ENCODE measurements at regions not wholly inside any gene's neighbourhood (a gene's known extent, or its start where the extent isn't known, plus 50 kb on each side); places are given as distances from the start of the nearest gene placed in this dataset.

- no peak overlapping the region for H3K27ac Mint-ChIP-seq
- TF ChIP-seq EZH2 (IDR thresholded peaks at IDR 0.05; ENCODE audit: borderline replicate concordance, insufficient read depth, low read depth, low read length, poor library complexity, severe bottlenecking) (no peak), CTCF (IDR thresholded peaks at IDR 0.05) (no peak)
- peaks cover 9% of the 10 kb centered on the region for H3K27me3 Mint-ChIP-seq
- Histone ChIP-seq H3K27me3 (replicated peaks in 1 of 4; ENCODE audit: control extremely low read depth in 1 of 4, control insufficient read depth in 3 of 4, insufficient read depth in 4 of 4, low read length in 3 of 4) (peaks cover 0 to 14% (median 2%) of the 10 kb centered on the region in 4 experiments), H2AFZ (ENCODE audit: insufficient read depth, low read depth, low read length, poor library complexity, severe bottlenecking) (no peak overlapping the region), H3K36me3 (replicated peaks in 1 of 2; ENCODE audit: control extremely low read depth in 1 of 2, control insufficient read depth in 1 of 2, extremely low read depth in 1 of 2, insufficient read depth in 2 of 2, low read length in 1 of 2) (no peaks in the 10 kb centered on the region), H3K79me2 (ENCODE audit: control insufficient read depth, insufficient read depth, low read length) (no peaks in the 10 kb centered on the region), H4K20me1 (ENCODE audit: control insufficient read depth, insufficient read depth, low read length, poor library complexity, severe bottlenecking) (no peaks in the 10 kb centered on the region), H3K4me1 (ENCODE audit: control insufficient read depth in 2 of 2, insufficient read depth in 2 of 2, low read length in 2 of 2) (no peaks in the 10 kb centered on the region), H3K4me3 (ENCODE audit: control extremely low read depth in 1 of 5, extremely low read depth in 1 of 5, insufficient read depth in 1 of 5, low read depth in 2 of 5, low read length in 4 of 5) (no peak overlapping the region), H3K9me3 (ENCODE audit: control extremely low read depth in 1 of 3, control insufficient read depth in 2 of 3, insufficient read depth in 1 of 3, low read length in 2 of 3) (peaks cover 0 to 4% (median 0%) of the 10 kb centered on the region in 3 donors), H3K4me2 (replicated peaks; ENCODE audit: low read depth, low read length, poor library complexity, severe bottlenecking) (no peak overlapping the region), H3K27ac (ENCODE audit: low read length in 2 of 2) (no peak overlapping the region), H3K9ac (ENCODE audit: low read length) (no peak overlapping the region)
- ChIA-PET POLR2A (no interaction called here), CTCF (no interaction called here)
- no peaks in the 10 kb centered on the region for H3K9me3 Mint-ChIP-seq (ENCODE audit: insufficient read depth)
- ATAC-seq (ENCODE audit: low read depth) (no peak), DNase-seq (no peak)
- intact Hi-C loops (cut with micrococcal nuclease), result no loop called here
- no peak overlapping the region for H3K4me3 Mint-ChIP-seq
- H3K4me1 Mint-ChIP-seq, result no peaks in the 10 kb centered on the region
- WGBS (ENCODE audit: insufficient coverage), result 95% methylated on average over 5 of the region's 7 CpGs
These were observed 126.3 kb downstream of the C11orf91 start for GRCh38 chr11:33574331-33574730.

- H3K4me2 ChIP-seq (replicated peaks; ENCODE audit: low read depth, low read length, poor library complexity, severe bottlenecking), result no peak overlapping the region
- H3K9ac ChIP-seq (ENCODE audit: low read length), result no peak overlapping the region
- H3K27ac Mint-ChIP-seq, result no peak overlapping the region
- 83% methylated on average over 1 of the region's 4 CpGs for WGBS (ENCODE audit: insufficient coverage)
- ChIA-PET CTCF (no interaction called here), POLR2A (no interaction called here)
- H4K20me1 ChIP-seq (ENCODE audit: control insufficient read depth, insufficient read depth, low read length, poor library complexity, severe bottlenecking), result no peaks in the 10 kb centered on the region
- ATAC-seq (ENCODE audit: low read depth) (no peak), DNase-seq (no peak)
- H3K27me3 Mint-ChIP-seq, result peaks cover 14% of the 10 kb centered on the region
- H3K27ac ChIP-seq (ENCODE audit: low read length in 2 of 2), result no peak overlapping the region
- H3K9me3 ChIP-seq (ENCODE audit: control extremely low read depth in 1 of 3, control insufficient read depth in 2 of 3, insufficient read depth in 1 of 3, low read length in 2 of 3), result peaks cover 0 to under 1% (median 0%) of the 10 kb centered on the region in 3 donors
- H3K36me3 ChIP-seq (replicated peaks in 1 of 2; ENCODE audit: control extremely low read depth in 1 of 2, control insufficient read depth in 1 of 2, extremely low read depth in 1 of 2, insufficient read depth in 2 of 2, low read length in 1 of 2), result no peaks in the 10 kb centered on the region
- intact Hi-C loops (cut with micrococcal nuclease), result no loop called here
- H3K9me3 Mint-ChIP-seq (ENCODE audit: insufficient read depth), result no peaks in the 10 kb centered on the region
- TF ChIP-seq CTCF (IDR thresholded peaks at IDR 0.05) (no peak), EZH2 (IDR thresholded peaks at IDR 0.05; ENCODE audit: borderline replicate concordance, insufficient read depth, low read depth, low read length, poor library complexity, severe bottlenecking) (no peak)
- H3K4me3 Mint-ChIP-seq, result no peak overlapping the region
- H3K4me1 ChIP-seq (ENCODE audit: control insufficient read depth in 2 of 2, insufficient read depth in 2 of 2, low read length in 2 of 2), result no peaks in the 10 kb centered on the region
- H3K4me1 Mint-ChIP-seq, result no peaks in the 10 kb centered on the region
- peaks cover 0 to 6% (median 2%) of the 10 kb centered on the region in 4 experiments for H3K27me3 ChIP-seq (replicated peaks in 1 of 4; ENCODE audit: control extremely low read depth in 1 of 4, control insufficient read depth in 3 of 4, insufficient read depth in 4 of 4, low read length in 3 of 4)
- no peaks in the 10 kb centered on the region for H3K79me2 ChIP-seq (ENCODE audit: control insufficient read depth, insufficient read depth, low read length)
- no peak overlapping the region for H3K4me3 ChIP-seq (ENCODE audit: control extremely low read depth in 1 of 5, extremely low read depth in 1 of 5, insufficient read depth in 1 of 5, low read depth in 2 of 5, low read length in 4 of 5)
- H2AFZ ChIP-seq (ENCODE audit: insufficient read depth, low read depth, low read length, poor library complexity, severe bottlenecking), result no peak overlapping the region
These were observed 131.3 kb downstream of the C11orf91 start for GRCh38 chr11:33569333-33569732.

All from B cell (primary cell).